HUES64 (cell line): ENCODE measurements at regions not wholly inside any gene's neighbourhood (a gene's known extent, or its start where the extent isn't known, plus 50 kb on each side); places are given as distances from the start of the nearest gene placed in this dataset.

Experiments
- H3K27ac ChIP-seq: 2 replicates; pipeline ENCODE4 v1.7.0; 2013; ENCODE audit warnings: low read depth, low read length, inconsistent platforms
- H3K27me3 ChIP-seq: 2 replicates; pipeline ENCODE4 v1.6.1; 2013; ENCODE audit warnings: mild to moderate bottlenecking, low read length; ENCODE audit not compliant: insufficient read depth
- H3K36me3 ChIP-seq: 2 replicates; pipeline ENCODE4 v1.6.1; 2013; ENCODE audit warnings: mild to moderate bottlenecking, low read length; ENCODE audit not compliant: insufficient read depth
- H3K4me1 ChIP-seq: 2 replicates; pipeline ENCODE4 v1.6.1; 2013; ENCODE audit warnings: mild to moderate bottlenecking, low read length, moderate library complexity; ENCODE audit not compliant: insufficient read depth
- H3K4me3 ChIP-seq: 2 replicates; pipeline ENCODE4 v1.5.1; 2013; ENCODE audit warnings: mild to moderate bottlenecking, low read length, moderate library complexity
- H3K9ac ChIP-seq: 2 replicates; pipeline ENCODE4 v1.6.1; 2013; ENCODE audit warnings: mild to moderate bottlenecking, low read depth, low read length
- H3K9me3 ChIP-seq: 2 replicates; pipeline ENCODE4 v1.6.1; 2013; ENCODE audit warnings: low read depth, low read length; ENCODE audit not compliant: insufficient read depth
- WGBS: fragments of 150-250, 120-280 bp; methylation state at CpG from one replicate; pipeline ENCODE4 v1.1.7; 2013; ENCODE audit warnings: missing lambda C conversion rate; 5-methylcytosine and 5-hydroxymethylcytosine counted together

DNA sequence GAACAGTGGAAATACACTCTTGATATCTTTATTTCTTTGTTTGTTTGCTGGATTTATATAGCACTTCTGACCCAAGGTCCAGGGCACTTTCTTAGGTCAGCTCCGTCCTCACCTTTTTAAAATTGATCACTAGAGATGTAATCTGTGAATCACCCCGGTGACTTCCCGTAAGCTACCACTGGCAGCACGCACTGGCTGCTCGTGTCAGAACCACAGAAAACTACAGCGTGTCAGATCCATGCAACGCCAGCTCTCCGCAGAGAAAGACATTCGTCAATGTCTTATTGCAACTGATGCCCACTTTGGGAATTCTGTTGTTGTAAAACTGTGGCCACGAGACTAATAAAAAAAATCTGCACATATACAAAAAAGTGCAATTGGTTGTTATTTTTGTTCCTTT is 779.4 kb upstream of the ZEB2 start:
- 94% methylated on average over 10 of the region's 10 CpGs for WGBS
- H3K9me3 ChIP-seq, result no peaks in the 10 kb centered on the region

DNA sequence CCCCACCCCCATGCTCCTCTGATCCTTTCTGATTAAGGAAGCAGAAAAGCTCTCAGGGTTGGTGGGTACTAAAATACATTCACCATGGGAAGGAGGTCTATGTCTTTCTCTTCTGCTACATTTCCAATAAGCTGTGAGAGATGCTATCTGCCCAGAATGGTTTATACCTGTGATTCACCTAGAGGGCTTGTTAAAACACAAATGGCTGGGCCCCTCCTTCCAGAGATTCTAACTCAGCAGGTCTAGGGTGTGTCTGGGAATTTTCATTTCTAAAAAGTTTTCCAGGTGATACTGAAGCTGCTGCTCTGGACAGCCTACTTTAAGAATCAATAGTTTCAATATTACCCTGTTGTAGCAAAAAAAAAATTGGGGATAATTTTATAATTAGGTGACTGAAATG is 772.2 kb upstream of the ZEB2 start:
- Histone ChIP-seq H3K36me3 (no peaks in the 10 kb centered on the region), H3K9ac (no peak overlapping the region), H3K9me3 (no peaks in the 10 kb centered on the region), H3K4me3 (no peak overlapping the region), H3K27ac (no peak overlapping the region), H3K27me3 (no peaks in the 10 kb centered on the region), H3K4me1 (no peaks in the 10 kb centered on the region; the same call in 1 of the 2 replicates)

More for the DNA sequence above, 779.4 kb upstream of the ZEB2 start:
- H3K4me1 ChIP-seq, result peaks cover 4% of the 10 kb centered on the region; the same call in 1 of the 2 replicates
- no peak overlapping the region for H3K4me3 ChIP-seq
- no peaks in the 10 kb centered on the region for H3K27me3 ChIP-seq
- no peaks in the 10 kb centered on the region for H3K36me3 ChIP-seq
- no peak overlapping the region for H3K27ac ChIP-seq
- H3K9ac ChIP-seq, result no peak overlapping the region

DNA sequence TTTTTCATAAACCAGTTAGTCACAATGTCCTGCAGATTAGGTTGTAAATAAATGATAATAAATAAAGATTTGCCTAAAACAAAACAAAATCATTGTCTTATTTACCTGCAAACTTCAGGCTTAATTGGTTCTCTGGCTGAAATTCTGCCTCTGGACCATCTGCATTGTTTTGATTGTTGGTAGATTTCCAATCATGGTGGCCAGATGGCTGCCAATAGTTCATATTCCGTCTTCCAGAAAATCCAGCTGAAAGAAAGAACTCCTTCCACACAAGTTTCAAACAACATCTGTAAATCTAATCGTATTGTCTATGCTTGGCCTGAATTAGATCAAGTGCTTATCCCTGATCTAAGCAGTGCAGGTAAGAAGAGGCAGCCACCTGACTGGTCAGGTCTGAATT is 771.1 kb upstream of the ZEB2 start:
- Histone ChIP-seq H3K4me3 (no peak overlapping the region), H3K4me1 (no peaks in the 10 kb centered on the region; the same call in 1 of the 2 replicates), H3K9ac (no peak overlapping the region), H3K27me3 (no peaks in the 10 kb centered on the region), H3K9me3 (no peaks in the 10 kb centered on the region), H3K27ac (no peak overlapping the region), H3K36me3 (no peaks in the 10 kb centered on the region)
- WGBS, result 95% methylated on average over 2 of the region's 2 CpGs

DNA sequence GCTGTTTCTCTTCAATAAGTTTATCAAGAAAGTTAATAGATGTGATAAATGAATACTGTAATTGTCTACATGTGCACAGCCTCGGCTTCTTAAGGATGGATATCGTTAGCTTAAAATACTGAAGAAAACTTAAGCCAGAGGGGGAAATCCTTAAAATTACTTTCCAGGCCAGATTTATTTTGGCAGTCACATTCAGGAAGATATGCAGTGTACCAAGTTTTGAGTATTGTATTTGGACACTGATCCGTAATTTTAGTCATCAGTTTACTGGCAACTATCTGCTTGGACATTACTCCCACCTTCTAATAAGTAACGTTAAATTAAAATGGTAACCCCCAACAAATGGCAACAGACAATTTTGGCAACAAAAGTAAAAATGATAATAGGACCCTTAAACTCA is 770.0 kb upstream of the ZEB2 start:
- H3K27me3 ChIP-seq, result no peaks in the 10 kb centered on the region
- H3K9me3 ChIP-seq, result no peaks in the 10 kb centered on the region
- no peak overlapping the region for H3K27ac ChIP-seq
- 98% methylated on average over 4 of the region's 4 CpGs for WGBS
- H3K9ac ChIP-seq, result no peak overlapping the region
- H3K4me1 ChIP-seq, result peaks cover 3% of the 10 kb centered on the region; the same call in 1 of the 2 replicates
- no peak overlapping the region for H3K4me3 ChIP-seq
- H3K36me3 ChIP-seq, result no peaks in the 10 kb centered on the region

DNA sequence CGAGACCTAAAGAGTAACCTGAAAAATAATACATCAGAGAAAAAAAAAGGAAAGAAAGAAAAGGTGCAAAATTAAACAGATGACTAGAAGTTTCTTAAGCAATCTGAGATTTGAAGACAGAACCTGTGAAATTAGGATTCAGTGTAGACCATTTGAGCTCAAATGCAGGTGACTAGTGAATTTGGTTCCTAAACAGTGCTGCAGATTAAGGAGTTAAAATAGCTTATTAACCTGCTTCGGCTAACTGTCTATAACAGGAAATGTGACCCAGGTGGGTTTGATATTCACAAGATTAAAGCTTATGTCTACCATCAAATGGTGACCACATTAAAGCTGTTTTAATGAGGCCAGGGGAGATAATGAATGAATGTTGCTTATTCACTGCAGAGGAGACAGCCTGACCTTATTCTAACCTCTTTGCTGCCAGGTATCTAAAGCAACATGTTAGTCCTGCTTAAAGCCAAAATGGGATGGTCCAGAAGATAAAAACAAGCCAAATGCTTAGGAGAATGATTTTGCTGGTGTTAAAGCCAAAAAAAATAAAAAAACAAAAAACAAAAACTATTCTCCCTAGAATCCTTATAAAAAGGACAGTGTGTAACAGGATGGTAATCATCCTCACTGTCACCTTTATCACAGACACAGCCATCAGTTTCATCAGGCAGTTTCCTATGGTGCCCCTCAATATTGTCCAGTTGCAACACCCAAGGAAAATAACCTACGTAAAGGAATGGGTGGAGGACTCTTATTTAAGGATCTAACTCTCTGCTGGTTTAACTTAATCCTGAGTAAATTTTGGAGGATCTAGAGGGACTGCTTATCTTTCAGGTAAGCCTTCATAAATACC is 769.0 kb upstream of the ZEB2 start:
- Histone ChIP-seq H3K9ac (no peak overlapping the region), H3K4me3 (no peak overlapping the region), H3K9me3 (no peaks in the 10 kb centered on the region), H3K27ac (no peak overlapping the region), H3K27me3 (no peaks in the 10 kb centered on the region), H3K4me1 (peaks cover 3% of the 10 kb centered on the region; the same call in 1 of the 2 replicates), H3K36me3 (no peaks in the 10 kb centered on the region)
- 98% methylated on average over 3 of the region's 3 CpGs for WGBS

DNA sequence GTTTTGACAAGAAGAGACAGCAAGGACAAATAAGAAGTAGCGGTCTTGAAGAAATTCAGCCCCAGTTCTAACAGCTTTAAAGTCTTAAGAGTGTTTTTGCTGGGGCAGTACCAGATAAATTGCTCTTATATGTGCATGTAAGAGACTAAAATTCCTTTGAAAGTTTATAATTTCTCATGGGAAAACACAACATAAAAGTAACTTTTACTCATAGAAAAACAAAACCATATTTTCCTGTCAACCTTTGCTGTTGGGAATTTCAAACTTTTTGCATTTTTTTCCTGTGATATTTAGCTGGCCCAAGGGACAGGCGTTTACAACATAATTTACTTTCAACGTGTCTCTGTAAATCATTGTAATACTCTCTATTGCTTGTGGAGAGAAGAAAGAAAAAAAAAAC is 767.8 kb upstream of the ZEB2 start:
- H3K9ac ChIP-seq, result no peak overlapping the region
- 96% methylated on average over 2 of the region's 3 CpGs for WGBS
- no peaks in the 10 kb centered on the region for H3K27me3 ChIP-seq
- H3K9me3 ChIP-seq, result no peaks in the 10 kb centered on the region
- no peak overlapping the region for H3K27ac ChIP-seq
- H3K36me3 ChIP-seq, result no peaks in the 10 kb centered on the region
- H3K4me1 ChIP-seq, result peaks cover 3% of the 10 kb centered on the region; the same call in 1 of the 2 replicates
- no peak overlapping the region for H3K4me3 ChIP-seq

DNA sequence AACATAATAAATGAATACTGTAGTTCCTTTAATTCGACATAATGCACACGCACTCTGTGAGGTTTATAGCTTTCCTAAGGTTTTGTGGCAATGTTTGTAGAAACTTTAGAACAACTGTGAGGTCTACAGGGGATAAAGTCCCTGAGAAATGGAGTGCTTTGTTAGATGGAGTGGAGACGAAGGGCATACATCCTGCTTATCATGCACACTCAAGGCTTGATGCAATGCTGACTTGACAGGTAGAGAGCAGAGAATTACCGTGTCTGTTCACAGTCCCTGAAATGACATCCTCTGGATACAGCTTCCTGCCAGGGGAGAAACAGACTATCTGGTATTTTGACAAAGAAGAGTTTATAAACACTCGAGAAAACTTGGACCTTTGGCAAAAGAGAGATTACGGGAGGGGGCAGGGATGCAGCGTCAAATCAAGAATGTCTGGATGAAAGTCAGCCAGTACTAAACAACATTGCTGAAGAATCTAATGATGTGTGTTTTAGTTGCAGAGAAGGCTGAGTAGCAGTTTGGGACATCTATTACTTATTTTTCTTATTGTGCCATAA is 766.9 kb upstream of the ZEB2 start:
- H3K4me3 ChIP-seq, result no peak overlapping the region
- peaks cover 3% of the 10 kb centered on the region; the same call in 1 of the 2 replicates for H3K4me1 ChIP-seq
- H3K9ac ChIP-seq, result no peak overlapping the region
- no peaks in the 10 kb centered on the region for H3K36me3 ChIP-seq
- no peak overlapping the region for H3K27ac ChIP-seq
- no peaks in the 10 kb centered on the region for H3K27me3 ChIP-seq
- WGBS, result 92% methylated on average over 7 of the region's 7 CpGs
- H3K9me3 ChIP-seq, result no peaks in the 10 kb centered on the region

DNA sequence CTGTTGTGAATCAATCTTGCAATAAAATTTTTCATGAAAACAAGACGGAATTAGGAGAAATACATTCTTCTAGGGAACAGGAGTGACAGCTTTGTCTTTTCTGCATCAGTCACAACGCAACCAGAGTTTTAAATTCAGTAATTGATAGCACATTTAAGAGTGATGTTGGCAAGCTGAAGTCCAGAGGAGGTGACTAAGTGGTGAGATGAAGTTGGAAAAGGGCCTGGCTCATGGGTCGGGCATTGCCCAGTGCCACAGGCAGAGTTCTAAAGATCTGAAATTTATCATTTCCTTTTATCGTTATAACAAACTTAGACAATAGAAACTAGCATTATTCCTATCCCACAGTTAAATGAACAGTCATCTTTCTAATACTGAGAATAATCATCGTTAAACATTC is 764.6 kb upstream of the ZEB2 start:
- H3K9me3 ChIP-seq, result no peaks in the 10 kb centered on the region

DNA sequence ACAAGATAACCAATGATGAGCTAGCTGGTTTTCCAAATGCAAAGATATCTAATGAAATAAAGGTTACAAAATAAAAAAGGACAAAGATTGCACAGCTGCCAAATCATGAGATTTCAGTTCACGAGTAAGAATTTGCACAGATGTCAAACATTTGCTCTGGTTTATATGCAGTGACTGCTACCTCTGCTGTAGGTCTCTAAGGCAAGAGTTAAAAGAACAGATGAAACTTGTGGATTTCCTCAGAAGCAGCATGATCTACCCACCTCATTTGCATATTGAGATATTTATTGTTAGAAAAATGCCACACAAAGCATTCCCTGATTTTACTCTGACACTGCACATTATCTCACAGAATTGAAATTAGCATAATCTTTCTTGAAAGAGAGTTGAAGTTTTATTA is 763.2 kb upstream of the ZEB2 start:
- Histone ChIP-seq H3K36me3 (no peaks in the 10 kb centered on the region), H3K27ac (no peak overlapping the region), H3K4me3 (no peak overlapping the region), H3K4me1 (peaks cover 3% of the 10 kb centered on the region; the same call in 1 of the 2 replicates), H3K9me3 (no peaks in the 10 kb centered on the region), H3K9ac (no peak overlapping the region), H3K27me3 (no peaks in the 10 kb centered on the region)
- WGBS, result 100% methylated on average over 1 of the region's 1 CpG

More for the DNA sequence above, 764.6 kb upstream of the ZEB2 start:
- H3K27ac ChIP-seq, result no peak overlapping the region
- no peaks in the 10 kb centered on the region for H3K36me3 ChIP-seq
- no peak overlapping the region for H3K9ac ChIP-seq
- no peak overlapping the region for H3K4me3 ChIP-seq
- peaks cover 3% of the 10 kb centered on the region; the same call in 1 of the 2 replicates for H3K4me1 ChIP-seq
- 95% methylated on average over 5 of the region's 5 CpGs for WGBS
- no peaks in the 10 kb centered on the region for H3K27me3 ChIP-seq

DNA sequence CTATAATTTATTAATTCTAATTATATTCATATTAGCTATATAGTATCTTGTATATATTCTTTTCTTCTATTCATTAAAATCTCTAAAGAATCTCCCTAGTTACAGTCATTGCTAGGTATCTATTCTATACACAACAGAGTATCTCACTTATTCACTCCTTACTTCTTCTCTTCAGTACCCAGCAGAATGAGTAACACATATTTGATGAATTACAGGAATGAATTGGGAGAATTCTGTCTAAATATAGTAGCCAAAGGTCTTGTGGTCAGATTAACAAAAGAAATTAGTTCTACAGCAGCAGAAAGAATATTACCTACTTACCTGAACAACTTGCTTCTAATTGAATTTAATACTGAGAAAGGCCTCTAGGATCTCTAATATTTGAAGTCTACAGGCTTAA is 758.0 kb upstream of the ZEB2 start:
- Histone ChIP-seq H3K9me3 (no peaks in the 10 kb centered on the region), H3K4me3 (no peak overlapping the region), H3K36me3 (no peaks in the 10 kb centered on the region), H3K27me3 (no peaks in the 10 kb centered on the region), H3K9ac (no peak overlapping the region), H3K27ac (no peak overlapping the region), H3K4me1 (no peaks in the 10 kb centered on the region)

DNA sequence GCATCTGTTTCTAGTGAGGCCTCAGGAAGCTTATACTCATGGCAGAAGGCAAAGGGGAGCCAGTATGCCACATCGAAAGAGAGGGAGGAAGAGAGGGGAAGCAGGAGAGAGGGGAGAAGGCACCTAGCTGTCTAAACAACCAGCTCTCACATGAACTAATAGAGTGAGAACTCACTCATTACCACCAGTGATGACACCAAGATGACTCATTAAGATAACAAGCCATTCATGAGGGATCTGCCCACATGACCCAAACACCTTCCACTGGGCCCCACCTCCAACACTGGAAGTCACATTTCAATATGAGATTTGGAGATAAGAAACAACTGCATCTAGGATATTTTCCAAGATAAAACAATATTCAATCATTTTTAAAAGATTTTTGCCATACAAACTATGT is 753.9 kb upstream of the ZEB2 start:
- WGBS, result 83% methylated on average over 1 of the region's 1 CpG
- Histone ChIP-seq H3K9me3 (no peaks in the 10 kb centered on the region), H3K4me3 (no peak overlapping the region), H3K4me1 (no peaks in the 10 kb centered on the region), H3K27ac (no peak overlapping the region), H3K36me3 (no peaks in the 10 kb centered on the region), H3K9ac (no peak overlapping the region), H3K27me3 (no peaks in the 10 kb centered on the region)
